WTC11 (cell line): ENCODE measurements at regions not wholly inside any gene's neighbourhood (a gene's known extent, or its start where the extent isn't known, plus 50 kb on each side); places are given as distances from the start of the nearest gene placed in this dataset.

Experiments
- ATF6 ChIP-seq: sonication (generic); formaldehyde crosslinking; IDR thresholded peaks from 2 replicates; pipeline ENCODE4 v1.8.1; 2023; ENCODE audit warnings: mild to moderate bottlenecking, missing genetic modification reagents
- CREB1 ChIP-seq: sonication (generic); formaldehyde crosslinking; IDR thresholded peaks from 2 replicates; pipeline ENCODE4 v1.8.0; 2023; ENCODE audit warnings: mild to moderate bottlenecking, missing genetic modification reagents
- CTCF ChIP-seq: fragments of 200-600 bp; IDR thresholded peaks from 2 replicates; pipeline ENCODE4 v1.8.0; 2022; ENCODE audit warnings: antibody characterized with exemption
- HMGXB4 ChIP-seq: sonication (generic); formaldehyde crosslinking; IDR thresholded peaks from 2 replicates; pipeline ENCODE4 v1.8.1; 2023; ENCODE audit warnings: mild to moderate bottlenecking, moderate library complexity, missing genetic modification reagents
- JUN ChIP-seq: sonication (generic); formaldehyde crosslinking; IDR thresholded peaks from 2 replicates; pipeline ENCODE4 v1.8.0; 2023; ENCODE audit warnings: mild to moderate bottlenecking, missing genetic modification reagents
- MAX ChIP-seq: sonication (generic); formaldehyde crosslinking; IDR thresholded peaks from 2 replicates; pipeline ENCODE4 v1.8.0; 2022; ENCODE audit warnings: mild to moderate bottlenecking, missing genetic modification reagents
- NR2C2 ChIP-seq: sonication (generic); formaldehyde crosslinking; IDR thresholded peaks from 2 replicates; pipeline ENCODE4 v1.8.0; 2022; ENCODE audit warnings: mild to moderate bottlenecking, missing genetic modification reagents
- ZNF281 ChIP-seq: sonication (generic); formaldehyde crosslinking; IDR thresholded peaks from 2 replicates; pipeline ENCODE4 v1.8.0; 2023; ENCODE audit warnings: mild to moderate bottlenecking, missing genetic modification reagents
- TF ChIP-seq, protein P1 (sequence below): sonication (generic); formaldehyde crosslinking; IDR thresholded peaks from 2 replicates; pipeline ENCODE4 v1.8.0; 2023; ENCODE audit warnings: missing genetic modification reagents, mild to moderate bottlenecking, borderline replicate concordance
- TF ChIP-seq, protein P2 (sequence below): sonication (generic); formaldehyde crosslinking; IDR thresholded peaks from 2 replicates; pipeline ENCODE4 v1.8.1; 2023; ENCODE audit warnings: mild to moderate bottlenecking, missing genetic modification reagents, borderline replicate concordance

DNA sequence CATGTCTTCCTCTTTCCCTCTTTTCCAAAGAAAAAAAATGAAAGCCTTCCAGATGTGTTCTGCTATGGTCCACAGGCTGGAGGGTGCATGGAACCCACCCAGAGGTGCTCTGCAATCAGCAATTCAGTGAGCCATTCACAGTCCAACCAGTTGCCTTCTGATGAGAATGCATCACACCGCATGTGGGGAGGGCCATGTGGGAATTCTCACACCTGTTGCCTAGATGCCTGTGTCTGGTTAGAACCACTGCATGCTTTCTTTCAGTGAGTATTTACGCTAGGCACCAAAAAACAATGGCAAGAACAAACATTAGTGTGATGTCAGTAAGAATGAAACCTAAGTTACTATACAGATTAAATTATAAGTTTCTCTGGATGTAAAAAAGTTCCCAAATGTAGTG is 311.6 kb upstream of the CDYL start:
- TF ChIP-seq JUN = no peak
- TF ChIP-seq CTCF = no peak
- TF ChIP-seq MAX = no peak
- TF ChIP-seq, protein P1, sequence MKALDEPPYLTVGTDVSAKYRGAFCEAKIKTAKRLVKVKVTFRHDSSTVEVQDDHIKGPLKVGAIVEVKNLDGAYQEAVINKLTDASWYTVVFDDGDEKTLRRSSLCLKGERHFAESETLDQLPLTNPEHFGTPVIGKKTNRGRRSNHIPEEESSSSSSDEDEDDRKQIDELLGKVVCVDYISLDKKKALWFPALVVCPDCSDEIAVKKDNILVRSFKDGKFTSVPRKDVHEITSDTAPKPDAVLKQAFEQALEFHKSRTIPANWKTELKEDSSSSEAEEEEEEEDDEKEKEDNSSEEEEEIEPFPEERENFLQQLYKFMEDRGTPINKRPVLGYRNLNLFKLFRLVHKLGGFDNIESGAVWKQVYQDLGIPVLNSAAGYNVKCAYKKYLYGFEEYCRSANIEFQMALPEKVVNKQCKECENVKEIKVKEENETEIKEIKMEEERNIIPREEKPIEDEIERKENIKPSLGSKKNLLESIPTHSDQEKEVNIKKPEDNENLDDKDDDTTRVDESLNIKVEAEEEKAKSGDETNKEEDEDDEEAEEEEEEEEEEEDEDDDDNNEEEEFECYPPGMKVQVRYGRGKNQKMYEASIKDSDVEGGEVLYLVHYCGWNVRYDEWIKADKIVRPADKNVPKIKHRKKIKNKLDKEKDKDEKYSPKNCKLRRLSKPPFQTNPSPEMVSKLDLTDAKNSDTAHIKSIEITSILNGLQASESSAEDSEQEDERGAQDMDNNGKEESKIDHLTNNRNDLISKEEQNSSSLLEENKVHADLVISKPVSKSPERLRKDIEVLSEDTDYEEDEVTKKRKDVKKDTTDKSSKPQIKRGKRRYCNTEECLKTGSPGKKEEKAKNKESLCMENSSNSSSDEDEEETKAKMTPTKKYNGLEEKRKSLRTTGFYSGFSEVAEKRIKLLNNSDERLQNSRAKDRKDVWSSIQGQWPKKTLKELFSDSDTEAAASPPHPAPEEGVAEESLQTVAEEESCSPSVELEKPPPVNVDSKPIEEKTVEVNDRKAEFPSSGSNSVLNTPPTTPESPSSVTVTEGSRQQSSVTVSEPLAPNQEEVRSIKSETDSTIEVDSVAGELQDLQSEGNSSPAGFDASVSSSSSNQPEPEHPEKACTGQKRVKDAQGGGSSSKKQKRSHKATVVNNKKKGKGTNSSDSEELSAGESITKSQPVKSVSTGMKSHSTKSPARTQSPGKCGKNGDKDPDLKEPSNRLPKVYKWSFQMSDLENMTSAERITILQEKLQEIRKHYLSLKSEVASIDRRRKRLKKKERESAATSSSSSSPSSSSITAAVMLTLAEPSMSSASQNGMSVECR (CRISPR knock-in tag) = no peak
- TF ChIP-seq HMGXB4 (CRISPR knock-in tag) = no peak
- TF ChIP-seq ATF6 (CRISPR knock-in tag) = no peak
- no peak for TF ChIP-seq NR2C2 (CRISPR knock-in tag)
- no peak for TF ChIP-seq ZNF281 (CRISPR knock-in tag)
- TF ChIP-seq, protein P2, sequence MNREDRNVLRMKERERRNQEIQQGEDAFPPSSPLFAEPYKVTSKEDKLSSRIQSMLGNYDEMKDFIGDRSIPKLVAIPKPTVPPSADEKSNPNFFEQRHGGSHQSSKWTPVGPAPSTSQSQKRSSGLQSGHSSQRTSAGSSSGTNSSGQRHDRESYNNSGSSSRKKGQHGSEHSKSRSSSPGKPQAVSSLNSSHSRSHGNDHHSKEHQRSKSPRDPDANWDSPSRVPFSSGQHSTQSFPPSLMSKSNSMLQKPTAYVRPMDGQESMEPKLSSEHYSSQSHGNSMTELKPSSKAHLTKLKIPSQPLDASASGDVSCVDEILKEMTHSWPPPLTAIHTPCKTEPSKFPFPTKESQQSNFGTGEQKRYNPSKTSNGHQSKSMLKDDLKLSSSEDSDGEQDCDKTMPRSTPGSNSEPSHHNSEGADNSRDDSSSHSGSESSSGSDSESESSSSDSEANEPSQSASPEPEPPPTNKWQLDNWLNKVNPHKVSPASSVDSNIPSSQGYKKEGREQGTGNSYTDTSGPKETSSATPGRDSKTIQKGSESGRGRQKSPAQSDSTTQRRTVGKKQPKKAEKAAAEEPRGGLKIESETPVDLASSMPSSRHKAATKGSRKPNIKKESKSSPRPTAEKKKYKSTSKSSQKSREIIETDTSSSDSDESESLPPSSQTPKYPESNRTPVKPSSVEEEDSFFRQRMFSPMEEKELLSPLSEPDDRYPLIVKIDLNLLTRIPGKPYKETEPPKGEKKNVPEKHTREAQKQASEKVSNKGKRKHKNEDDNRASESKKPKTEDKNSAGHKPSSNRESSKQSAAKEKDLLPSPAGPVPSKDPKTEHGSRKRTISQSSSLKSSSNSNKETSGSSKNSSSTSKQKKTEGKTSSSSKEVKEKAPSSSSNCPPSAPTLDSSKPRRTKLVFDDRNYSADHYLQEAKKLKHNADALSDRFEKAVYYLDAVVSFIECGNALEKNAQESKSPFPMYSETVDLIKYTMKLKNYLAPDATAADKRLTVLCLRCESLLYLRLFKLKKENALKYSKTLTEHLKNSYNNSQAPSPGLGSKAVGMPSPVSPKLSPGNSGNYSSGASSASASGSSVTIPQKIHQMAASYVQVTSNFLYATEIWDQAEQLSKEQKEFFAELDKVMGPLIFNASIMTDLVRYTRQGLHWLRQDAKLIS (CRISPR knock-in tag) = no peak
- TF ChIP-seq CREB1 = no peak
